IMR-90 (cell line): ENCODE measurements at regions not wholly inside any gene's neighbourhood (a gene's known extent, or its start where the extent isn't known, plus 50 kb on each side); places are given as distances from the start of the nearest gene placed in this dataset.

Experiments
- ATAC-seq: fragments of 200-7000 bp; cut with Tn5 transposase; 2 replicates; pipeline ENCODE4 v1.9.1; 2020; ENCODE audit warnings: low read depth, mild to moderate bottlenecking, moderate library complexity
- BruUV-seq: library from RNA; stranded (reverse); fragments of 400-500 nt; replicated peaks from 2 replicates; lab custom pipeline; 2021; lab: Mats Ljungman, UMichigan
- CTCF ChIA-PET: fragments of 300-600 bp; formaldehyde crosslinking; extraction: SDS; loops from one replicate; lab custom pipeline; 2021; ENCODE audit warnings: antibody characterized with exemption; lab: Yijun Ruan, JAX
- POLR2A ChIA-PET: fragments of 300-600 bp; sonication (Branson Sonifier 250); formaldehyde crosslinking; loops from one replicate; lab custom pipeline; 2022; ENCODE audit warnings: antibody characterized with exemption; ENCODE audit not compliant: unreplicated experiment; lab: Charles Lee
- DNase-seq: peaks from one replicate; pipeline ENCODE4 v3.0.0; 2013
- H2AFZ ChIP-seq: replicated peaks from 2 replicates; pipeline ENCODE3; 2013; ENCODE audit warnings: low read length, mild to moderate bottlenecking; ENCODE audit not compliant: poor library complexity
- H2AK5ac ChIP-seq: 2 replicates; pipeline ENCODE4 v1.6.1; 2013; ENCODE audit warnings: low read depth, low read length, inconsistent platforms
- H2AK9ac ChIP-seq: replicated peaks from 2 replicates; pipeline ENCODE3; 2013; ENCODE audit warnings: mild to moderate bottlenecking, low read depth, low read length, moderate library complexity; ENCODE audit not compliant: poor library complexity
- H2BK120ac ChIP-seq: 2 replicates; pipeline ENCODE4 v1.6.1; 2013; ENCODE audit warnings: low read depth, low read length, inconsistent platforms
- H2BK15ac ChIP-seq: 3 replicates; pipeline ENCODE4 v1.6.1; 2013; ENCODE audit warnings: low read depth, low read length, inconsistent platforms
- H2BK20ac ChIP-seq: 2 replicates; pipeline ENCODE4 v1.6.1; 2013; ENCODE audit warnings: low read depth, mild to moderate bottlenecking, inconsistent platforms, low read length, moderate library complexity
- H2BK5ac ChIP-seq: 2 replicates; pipeline ENCODE4 v1.6.1; 2013; ENCODE audit warnings: mild to moderate bottlenecking, low read depth, low read length, inconsistent platforms; ENCODE audit not compliant: poor library complexity, severe bottlenecking
- H3K14ac ChIP-seq: replicated peaks from 2 replicates; pipeline ENCODE4 v1.6.1; 2013; ENCODE audit warnings: low read depth, low read length, inconsistent platforms
- H3K18ac ChIP-seq: 2 replicates; pipeline ENCODE4 v1.6.1; 2013; ENCODE audit warnings: low read depth, low read length, control low read depth
- H3K23ac ChIP-seq: 2 replicates; pipeline ENCODE4 v1.6.1; 2013; ENCODE audit warnings: low read depth, low read length, inconsistent platforms
- H3K27ac ChIP-seq: 2 replicates; pipeline ENCODE4 v1.5.1; 2013; ENCODE audit warnings: mild to moderate bottlenecking, control low read depth, low read length; ENCODE audit not compliant: insufficient read depth
- H3K27me3 ChIP-seq: 2 replicates; pipeline ENCODE4 v1.6.1; 2013; ENCODE audit warnings: low read length; ENCODE audit not compliant: control insufficient read depth, insufficient read depth
- H3K36me3 ChIP-seq: 2 replicates; pipeline ENCODE4 v1.6.1; 2013; ENCODE audit warnings: low read length, mixed read lengths; ENCODE audit not compliant: control insufficient read depth, insufficient read depth
- H3K4ac ChIP-seq: 2 replicates; pipeline ENCODE4 v1.6.1; 2013; ENCODE audit warnings: low read depth, low read length, inconsistent platforms
- H3K4me1 ChIP-seq: 2 replicates; pipeline ENCODE4 v1.6.1; 2013; ENCODE audit warnings: low read length, mixed read lengths; ENCODE audit not compliant: control insufficient read depth, insufficient read depth
- H3K4me2 ChIP-seq: 2 replicates; pipeline ENCODE4 v1.6.1; 2013; ENCODE audit warnings: low read depth, mild to moderate bottlenecking, control low read depth, low read length, moderate library complexity
- H3K4me3 ChIP-seq: 2 replicates; pipeline ENCODE4 v1.5.1; 2013; ENCODE audit warnings: low read depth, mild to moderate bottlenecking, control low read depth, low read length, moderate library complexity; ENCODE audit not compliant: insufficient read depth
- H3K56ac ChIP-seq: 2 replicates; pipeline ENCODE4 v1.6.1; 2013; ENCODE audit warnings: low read length, inconsistent platforms; ENCODE audit not compliant: insufficient read depth; ENCODE audit errors: extremely low read depth
- H3K79me1 ChIP-seq, 2 experiments: 2 replicates each; pipeline ENCODE4 v1.6.1; 2013; ENCODE audit warnings: low read length in 2 of 2, inconsistent platforms in 1 of 2, low read depth in 1 of 2
- H3K9ac ChIP-seq: 2 replicates; pipeline ENCODE4 v1.6.1; 2013; ENCODE audit warnings: low read depth, low read length, control low read depth
- H3K9me1 ChIP-seq: 2 replicates; pipeline ENCODE4 v1.6.1; 2013; ENCODE audit warnings: low read length, inconsistent platforms; ENCODE audit not compliant: insufficient read depth
- H3K9me3 ChIP-seq: 2 replicates; pipeline ENCODE4 v1.6.1; 2013; ENCODE audit warnings: low read length; ENCODE audit not compliant: control insufficient read depth, insufficient read depth
- H4K20me1 ChIP-seq: 2 replicates; pipeline ENCODE4 v1.6.1; 2013; ENCODE audit warnings: low read length, inconsistent platforms; ENCODE audit not compliant: insufficient read depth
- H4K5ac ChIP-seq: 2 replicates; pipeline ENCODE4 v1.6.1; 2013; ENCODE audit warnings: mild to moderate bottlenecking, low read depth, low read length, control low read depth
- H4K8ac ChIP-seq, 2 experiments: 2 replicates each; pipeline ENCODE4 v1.6.1; 2013; ENCODE audit warnings: low read depth in 2 of 2, low read length in 2 of 2, control low read depth in 1 of 2, inconsistent platforms in 1 of 2
- H4K91ac ChIP-seq: 2 replicates; pipeline ENCODE4 v1.6.1; 2013; ENCODE audit warnings: low read depth, low read length, inconsistent platforms; ENCODE audit not compliant: insufficient read depth
- CHD1 ChIP-seq: IDR thresholded peaks from 2 replicates; pipeline ENCODE4 v1.6.1; 2012; ENCODE audit warnings: low read depth, low read length, improper control_type of control experiment
- FOS ChIP-seq: fragments of 150-350 bp; IDR thresholded peaks from 2 replicates; pipeline ENCODE4 v1.6.1; 2016; ENCODE audit warnings: low read depth, low read length
- RAD21 ChIP-seq: IDR thresholded peaks from 2 replicates; pipeline ENCODE4 v1.6.1; 2012; ENCODE audit warnings: low read length, improper control_type of control experiment
- RCOR1 ChIP-seq: IDR thresholded peaks from 2 replicates; pipeline ENCODE4 v1.6.1; 2012; ENCODE audit warnings: mild to moderate bottlenecking, low read length, improper control_type of control experiment; ENCODE audit not compliant: insufficient replicate concordance
- RFX5 ChIP-seq: IDR thresholded peaks from 2 replicates; pipeline ENCODE4 v1.8.0; 2012; ENCODE audit warnings: low read depth, mild to moderate bottlenecking, low read length, moderate library complexity
- SMC3 ChIP-seq: fragments of 150-350 bp; IDR thresholded peaks from 2 replicates; pipeline ENCODE4 v1.6.1; 2016; ENCODE audit warnings: low read depth, mild to moderate bottlenecking, antibody characterized with exemption, low read length, moderate library complexity
- USF2 ChIP-seq: fragments of 150-350 bp; IDR thresholded peaks from 2 replicates; pipeline ENCODE4 v1.6.1; 2017; ENCODE audit warnings: mild to moderate bottlenecking, antibody characterized with exemption, low read length, low read depth
- WGBS, 2 experiments: methylation state at CpG; one replicate each; pipeline versions ENCODE4 v1.1.5 to v1.1.7; 2013; ENCODE audit warnings: missing lambda C conversion rate in 2 of 2; ENCODE audit not compliant: insufficient read length in 1 of 2; ENCODE audit errors: extremely low coverage in 2 of 2; 5-methylcytosine and 5-hydroxymethylcytosine counted together
- dilution Hi-C: fragments of 300-500 bp; cut with HindIII; formaldehyde crosslinking; loops from one replicate; pipeline ENCODE4 v1.14.3; 2018; ENCODE audit warnings: low sequenced_read_pairs; ENCODE audit not compliant: unreplicated experiment
- in situ Hi-C: fragments of 300-500 bp; cut with MboI; formaldehyde crosslinking; loops from 3 replicates; pipeline ENCODE4 v1.14.3; 2019; ENCODE audit warnings: low sequenced_read_pairs, inconsistent platforms, mixed read lengths
- intact Hi-C: fragments of 100-400 bp; cut with micrococcal nuclease; formaldehyde crosslinking; loops from 2 replicates; pipeline ENCODE4 v1.10.0; 2022

DNA sequence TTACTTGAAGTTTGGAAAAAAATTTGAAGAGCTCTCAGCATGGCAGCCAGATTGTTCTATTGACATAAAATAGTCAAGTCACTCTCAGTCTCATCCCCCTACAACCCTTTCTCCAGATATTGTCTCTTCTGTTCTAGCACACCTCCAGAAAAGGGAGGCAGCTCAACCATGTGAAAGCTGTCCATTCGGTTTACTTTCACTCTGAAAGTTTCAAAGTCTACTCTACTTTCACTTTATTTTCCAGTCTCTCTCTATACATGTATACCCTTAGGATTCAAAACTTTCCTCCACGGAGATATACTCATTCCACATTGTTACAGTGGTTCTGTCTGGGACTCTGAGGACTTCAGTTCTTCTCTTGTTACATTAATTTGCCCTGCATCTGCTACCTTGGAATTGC lies 111.0 kb upstream of the STAC start:
- Histone ChIP-seq H3K9ac (no peak overlapping the region), H3K4me2 (no peak overlapping the region), H2BK15ac (no peak overlapping the region), H2BK120ac (no peak overlapping the region), H3K9me1 (no peaks in the 10 kb centered on the region), H3K14ac (no peak overlapping the region), H3K18ac (no peak overlapping the region), H2BK5ac (no peak overlapping the region), H3K4ac (no peak overlapping the region), H4K91ac (no peak overlapping the region), H3K4me1 (no peaks in the 10 kb centered on the region), H3K4me3 (no peak overlapping the region), H3K36me3 (no peaks in the 10 kb centered on the region), H2AFZ (no peak overlapping the region), H4K8ac (no peak overlapping the region), H2AK9ac (no peak overlapping the region), H4K5ac (no peak overlapping the region), H3K27ac (no peak overlapping the region), H3K79me1 (no peaks in the 10 kb centered on the region), H2BK20ac (no peak overlapping the region), H3K9me3 (peaks cover 12% of the 10 kb centered on the region), H4K20me1 (no peaks in the 10 kb centered on the region), H3K23ac (no peak overlapping the region), H2AK5ac (no peak overlapping the region), H3K56ac (no peak overlapping the region), H3K27me3 (no peaks in the 10 kb centered on the region)
- BruUV-seq: no TSS peak
- dilution Hi-C loops (no loop called here), intact Hi-C loops (no loop called here), in situ Hi-C loops (no loop called here)
- WGBS, 2 experiments: no CpG with 5 or more reads among the region's 2 CpGs
- ATAC-seq (no peak), DNase-seq (no peak)
- CTCF ChIA-PET: no interaction called here
- POLR2A ChIA-PET: no interaction called here
- TF ChIP-seq USF2 (no peak), RCOR1 (no peak), FOS (no peak), SMC3 (no peak), RFX5 (no peak), CHD1 (no peak), RAD21 (no peak)
